ENCODE measurements at regions not wholly inside any gene's neighbourhood (a gene's known extent, or its start where the extent isn't known, plus 50 kb on each side); places are given as distances from the start of the nearest gene placed in this dataset.

GRCh38 chr6:43837507-43837906 lies 67.5 kb downstream of the VEGFA start:
- no peaks in the 10 kb centered on the region for H3K4me1 Mint-ChIP-seq (ENCODE audit: low read depth)
- DNase-seq: no peak
- CTCF ChIA-PET: interaction anchor here (1.3 to 1.4 kb wide), 2 partner anchors 8 to 241 kb away, joined by 3 to 4 read pairs; no protein-coding TSS in a partner anchor

GRCh38 chr6:43836507-43837240 lies 66.7 kb downstream of the VEGFA start:
- H3K27ac Mint-ChIP-seq: no peak overlapping the region
- no peaks in the 10 kb centered on the region for H3K9me3 Mint-ChIP-seq (ENCODE audit: insufficient read depth)
- CTCF ChIA-PET: no interaction called here
- H3K4me3 Mint-ChIP-seq: no peak overlapping the region
- DNase-seq (no peak), ATAC-seq (no peak)
- no peaks in the 10 kb centered on the region for H3K36me3 Mint-ChIP-seq (ENCODE audit: low read depth)
- H3K4me1 Mint-ChIP-seq (ENCODE audit: low read depth): no peaks in the 10 kb centered on the region
- H3K27me3 Mint-ChIP-seq (ENCODE audit: low read depth): peaks cover 5% of the 10 kb centered on the region
- POLR2A ChIA-PET: no interaction called here

More at GRCh38 chr6:43837507-43837906, 67.5 kb downstream of the VEGFA start:
- POLR2A ChIA-PET: no interaction called here
- Mint-ChIP-seq H3K27me3 (ENCODE audit: low read depth) (peaks cover 3% of the 10 kb centered on the region), H3K4me3 (no peak overlapping the region), H3K36me3 (ENCODE audit: low read depth) (no peaks in the 10 kb centered on the region), H3K9me3 (ENCODE audit: insufficient read depth) (no peaks in the 10 kb centered on the region), H3K27ac (no peak overlapping the region)
- ATAC-seq: no peak

Measured in activated CD8-positive, alpha-beta T cell treated with anti-CD3 and anti-CD28 coated beads, Interleukin-2, amount 10 ng/mL, durations not matched to agents 7 days and 5 days (primary cell).